ENCODE measurements at regions not wholly inside any gene's neighbourhood (a gene's known extent, or its start where the extent isn't known, plus 50 kb on each side); places are given as distances from the start of the nearest gene placed in this dataset.

DNA sequence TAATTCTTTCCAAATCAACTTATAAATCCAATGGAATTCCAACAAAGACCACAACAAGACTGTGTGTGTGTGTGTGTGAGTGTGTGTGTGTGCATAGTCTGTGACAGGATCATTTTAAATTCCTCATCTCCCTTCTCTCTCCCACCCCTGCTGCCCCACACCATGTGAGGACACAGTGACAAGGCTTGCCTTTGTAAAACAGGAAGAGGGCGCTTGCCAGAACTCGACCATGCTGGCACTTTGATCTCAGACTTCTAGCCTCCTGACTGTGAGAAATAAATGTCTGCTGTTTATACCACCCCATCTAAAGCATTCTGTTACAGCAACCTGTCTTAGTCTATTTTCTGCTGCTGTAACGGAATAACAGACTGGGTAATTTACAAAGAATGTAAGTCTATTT is 99.1 kb downstream of the NSMCE3 start:
- TF ChIP-seq, protein P1, sequence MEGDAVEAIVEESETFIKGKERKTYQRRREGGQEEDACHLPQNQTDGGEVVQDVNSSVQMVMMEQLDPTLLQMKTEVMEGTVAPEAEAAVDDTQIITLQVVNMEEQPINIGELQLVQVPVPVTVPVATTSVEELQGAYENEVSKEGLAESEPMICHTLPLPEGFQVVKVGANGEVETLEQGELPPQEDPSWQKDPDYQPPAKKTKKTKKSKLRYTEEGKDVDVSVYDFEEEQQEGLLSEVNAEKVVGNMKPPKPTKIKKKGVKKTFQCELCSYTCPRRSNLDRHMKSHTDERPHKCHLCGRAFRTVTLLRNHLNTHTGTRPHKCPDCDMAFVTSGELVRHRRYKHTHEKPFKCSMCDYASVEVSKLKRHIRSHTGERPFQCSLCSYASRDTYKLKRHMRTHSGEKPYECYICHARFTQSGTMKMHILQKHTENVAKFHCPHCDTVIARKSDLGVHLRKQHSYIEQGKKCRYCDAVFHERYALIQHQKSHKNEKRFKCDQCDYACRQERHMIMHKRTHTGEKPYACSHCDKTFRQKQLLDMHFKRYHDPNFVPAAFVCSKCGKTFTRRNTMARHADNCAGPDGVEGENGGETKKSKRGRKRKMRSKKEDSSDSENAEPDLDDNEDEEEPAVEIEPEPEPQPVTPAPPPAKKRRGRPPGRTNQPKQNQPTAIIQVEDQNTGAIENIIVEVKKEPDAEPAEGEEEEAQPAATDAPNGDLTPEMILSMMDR (IDR thresholded peaks at IDR 0.05), result no peak
- TF ChIP-seq POLR2A (IDR thresholded peaks at IDR 0.05), result no peak
- no peak for TF ChIP-seq EP300 (IDR thresholded peaks at IDR 0.05)
- TF ChIP-seq POLR2AphosphoS5 (IDR thresholded peaks at IDR 0.05), result no peak

Measured in stomach (tissue), 4 donors.